ENCODE measurements at regions not wholly inside any gene's neighbourhood (a gene's known extent, or its start where the extent isn't known, plus 50 kb on each side); places are given as distances from the start of the nearest gene placed in this dataset.

DNA sequence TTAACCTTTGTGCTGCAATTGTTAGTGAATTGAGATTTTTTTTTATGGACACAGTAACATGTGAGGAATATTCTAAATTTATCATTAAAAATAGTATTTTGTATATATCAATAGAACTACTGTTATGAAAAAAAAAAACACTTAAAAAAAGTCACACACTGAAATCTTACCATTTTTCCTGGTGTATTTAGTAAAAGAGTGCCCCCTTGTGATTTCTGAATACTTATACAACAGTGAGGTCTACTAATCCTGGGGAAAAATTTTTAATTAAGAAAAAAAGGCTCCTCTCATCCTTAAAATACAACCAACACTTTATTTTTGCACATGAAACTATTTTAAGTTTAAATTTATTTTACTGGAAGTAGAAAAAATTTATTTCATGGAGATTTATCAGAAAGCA is 56.4 kb upstream of the SPOCK3 start:
- H3K36me3 Mint-ChIP-seq (ENCODE audit: low read depth), result no peaks in the 10 kb centered on the region
- intact Hi-C loops (cut with micrococcal nuclease), result loop anchor here (2.0 kb wide), 1 partner anchor 270 kb away; no protein-coding TSS in a partner anchor
- H3K4me3 Mint-ChIP-seq (ENCODE audit: low read depth), result no peak overlapping the region
- H3K4me1 Mint-ChIP-seq (ENCODE audit: low read depth), result no peaks in the 10 kb centered on the region
- H3K27me3 Mint-ChIP-seq (ENCODE audit: low read depth), result no peaks in the 10 kb centered on the region
- no peak for DNase-seq (ENCODE audit: low spot score)
- peaks cover 16% of the 10 kb centered on the region for H3K9me3 Mint-ChIP-seq
- H3K27ac Mint-ChIP-seq, result no peak overlapping the region

DNA sequence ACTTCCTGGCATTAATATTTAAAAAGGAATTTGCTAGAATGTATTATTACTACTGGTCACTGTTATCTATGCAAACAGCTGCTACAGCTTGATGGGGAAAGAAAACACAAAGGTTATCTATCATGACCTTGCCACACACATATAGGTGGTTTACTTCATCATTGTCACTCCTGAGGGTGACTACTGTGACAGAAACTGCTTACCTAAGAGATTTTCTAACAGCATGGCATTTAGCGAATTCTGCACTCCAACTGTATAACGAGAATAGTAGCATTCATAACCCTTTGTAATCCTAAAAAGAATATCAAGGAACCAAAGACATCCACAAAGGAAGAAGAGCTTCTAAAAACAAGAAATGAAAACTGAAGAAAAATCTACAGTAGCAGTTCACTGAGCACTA is 74.6 kb upstream of the SPOCK3 start:
- no peaks in the 10 kb centered on the region for H3K4me1 Mint-ChIP-seq (ENCODE audit: low read depth)
- H3K36me3 Mint-ChIP-seq (ENCODE audit: low read depth), result no peaks in the 10 kb centered on the region
- no peaks in the 10 kb centered on the region for H3K27me3 Mint-ChIP-seq (ENCODE audit: low read depth)
- H3K9me3 Mint-ChIP-seq, result peaks cover 6% of the 10 kb centered on the region
- no peak for DNase-seq (ENCODE audit: low spot score)
- H3K4me3 Mint-ChIP-seq (ENCODE audit: low read depth), result no peak overlapping the region
- H3K27ac Mint-ChIP-seq, result no peak overlapping the region
- intact Hi-C loops (cut with micrococcal nuclease), result no loop called here

DNA sequence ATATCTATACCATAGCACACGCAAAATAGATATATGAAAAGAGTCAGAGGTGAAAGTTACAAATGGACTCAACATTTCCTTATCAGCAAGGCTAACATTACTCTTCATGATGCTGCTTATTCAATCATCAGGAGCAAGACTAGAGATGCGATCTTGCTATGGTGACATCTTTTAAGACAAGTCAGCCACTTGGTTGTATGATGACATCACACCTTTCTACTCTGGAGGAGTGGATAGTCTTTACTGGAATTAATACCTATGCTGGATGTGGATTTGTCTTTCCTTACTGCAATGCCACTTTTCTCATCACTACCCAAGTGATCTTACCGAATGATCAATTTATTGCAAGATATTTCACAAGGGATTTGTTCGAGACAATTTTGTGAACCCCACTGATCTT is 87.0 kb upstream of the SPOCK3 start:
- no peaks in the 10 kb centered on the region for H3K9me3 Mint-ChIP-seq
- intact Hi-C loops (cut with micrococcal nuclease), result no loop called here
- no peaks in the 10 kb centered on the region for H3K36me3 Mint-ChIP-seq (ENCODE audit: low read depth)
- no peak for DNase-seq (ENCODE audit: low spot score)
- H3K4me1 Mint-ChIP-seq (ENCODE audit: low read depth), result no peaks in the 10 kb centered on the region
- H3K27ac Mint-ChIP-seq, result no peak overlapping the region
- H3K27me3 Mint-ChIP-seq (ENCODE audit: low read depth), result no peaks in the 10 kb centered on the region
- H3K4me3 Mint-ChIP-seq (ENCODE audit: low read depth), result no peak overlapping the region

DNA sequence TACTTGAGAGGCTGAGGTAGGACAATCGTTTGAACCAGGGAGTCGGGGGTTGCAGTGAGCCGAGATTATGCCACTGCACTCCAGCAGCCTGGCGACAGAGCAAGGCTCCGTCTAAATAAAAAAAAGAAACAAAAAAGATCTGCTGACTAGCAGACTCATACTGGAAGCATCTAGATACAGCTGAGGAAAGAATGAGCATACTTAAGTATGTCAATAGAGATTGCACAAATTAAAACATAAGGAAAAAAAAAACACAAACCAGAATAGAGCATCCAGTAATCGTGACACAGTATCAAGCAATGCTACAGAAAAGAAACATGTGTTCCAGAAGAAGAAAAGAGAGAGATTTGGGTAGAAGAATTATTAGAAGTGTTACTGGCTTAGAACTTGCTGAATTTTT is 105.5 kb upstream of the SPOCK3 start:
- peaks cover 15% of the 10 kb centered on the region for H3K9me3 Mint-ChIP-seq
- no peaks in the 10 kb centered on the region for H3K27me3 Mint-ChIP-seq (ENCODE audit: low read depth)
- no peaks in the 10 kb centered on the region for H3K4me1 Mint-ChIP-seq (ENCODE audit: low read depth)
- intact Hi-C loops (cut with micrococcal nuclease), result no loop called here
- H3K4me3 Mint-ChIP-seq (ENCODE audit: low read depth), result no peak overlapping the region
- no peaks in the 10 kb centered on the region for H3K36me3 Mint-ChIP-seq (ENCODE audit: low read depth)
- DNase-seq (ENCODE audit: low spot score), result no peak
- no peak overlapping the region for H3K27ac Mint-ChIP-seq

DNA sequence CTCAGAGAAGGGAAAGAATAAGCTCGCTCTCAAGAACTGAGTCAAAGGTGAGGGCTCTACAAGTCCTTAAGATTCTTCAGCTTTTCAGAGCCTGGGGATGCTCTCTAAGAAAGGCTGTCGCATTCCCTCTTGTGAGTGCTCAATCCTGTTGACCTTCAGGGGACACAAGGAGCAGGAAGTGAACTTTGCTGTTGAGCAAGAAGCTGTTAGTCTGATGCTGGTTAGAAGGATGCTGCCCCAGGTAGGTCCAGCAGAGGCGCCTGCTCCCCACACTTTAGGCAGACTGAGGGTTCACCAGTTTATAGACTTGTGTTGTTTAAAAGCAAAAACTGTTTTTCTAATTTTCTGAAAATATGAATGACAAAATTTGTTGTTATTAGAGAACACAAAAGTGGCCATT is 125.4 kb upstream of the SPOCK3 start:
- intact Hi-C loops (cut with micrococcal nuclease), result no loop called here
- Mint-ChIP-seq H3K36me3 (ENCODE audit: low read depth) (no peaks in the 10 kb centered on the region), H3K9me3 (no peaks in the 10 kb centered on the region), H3K4me1 (ENCODE audit: low read depth) (no peaks in the 10 kb centered on the region), H3K27ac (no peak overlapping the region), H3K27me3 (ENCODE audit: low read depth) (no peaks in the 10 kb centered on the region), H3K4me3 (ENCODE audit: low read depth) (no peak overlapping the region)
- no peak for DNase-seq (ENCODE audit: low spot score)

DNA sequence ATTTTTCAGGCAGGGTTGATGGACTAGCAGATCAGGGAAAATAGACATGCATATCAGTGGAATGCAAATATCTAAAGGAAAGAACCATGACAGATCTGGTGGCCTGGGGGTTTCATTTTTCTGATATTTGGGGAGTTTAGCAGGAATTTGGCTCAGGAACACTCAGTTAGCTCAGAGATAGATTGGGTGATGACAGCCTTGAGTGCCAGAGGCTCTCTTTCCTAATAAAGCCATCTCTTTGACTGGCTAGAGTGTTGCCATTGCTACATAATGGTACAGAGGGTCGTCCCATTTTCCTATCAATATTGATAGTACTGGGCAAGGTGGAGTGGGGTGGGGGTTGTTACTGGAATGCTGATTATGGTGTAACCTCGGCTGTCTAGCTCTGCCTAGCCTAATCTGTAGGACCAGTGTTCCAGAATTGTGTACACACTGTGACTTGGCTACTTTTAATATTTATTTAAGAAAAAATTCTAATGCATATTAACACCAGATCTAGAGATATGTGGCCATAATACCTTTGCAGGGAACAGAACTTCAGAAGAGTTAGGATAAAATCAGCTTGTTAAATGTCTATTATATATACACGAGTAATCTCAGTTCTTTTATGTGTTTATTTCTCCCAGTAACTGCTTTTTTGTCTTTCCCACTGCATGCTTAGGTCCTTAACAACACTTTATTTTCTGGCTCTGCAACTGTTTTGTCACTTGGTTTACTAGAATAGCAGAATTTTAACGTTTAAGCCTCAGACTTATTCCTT is 145.0 kb upstream of the SPOCK3 start:
- no peaks in the 10 kb centered on the region for H3K27me3 Mint-ChIP-seq (ENCODE audit: low read depth)
- no peaks in the 10 kb centered on the region for H3K9me3 Mint-ChIP-seq
- no peak for DNase-seq (ENCODE audit: low spot score)
- no peaks in the 10 kb centered on the region for H3K4me1 Mint-ChIP-seq (ENCODE audit: low read depth)
- H3K27ac Mint-ChIP-seq, result no peak overlapping the region
- H3K4me3 Mint-ChIP-seq (ENCODE audit: low read depth), result no peak overlapping the region
- intact Hi-C loops (cut with micrococcal nuclease), result no loop called here
- H3K36me3 Mint-ChIP-seq (ENCODE audit: low read depth), result no peaks in the 10 kb centered on the region

DNA sequence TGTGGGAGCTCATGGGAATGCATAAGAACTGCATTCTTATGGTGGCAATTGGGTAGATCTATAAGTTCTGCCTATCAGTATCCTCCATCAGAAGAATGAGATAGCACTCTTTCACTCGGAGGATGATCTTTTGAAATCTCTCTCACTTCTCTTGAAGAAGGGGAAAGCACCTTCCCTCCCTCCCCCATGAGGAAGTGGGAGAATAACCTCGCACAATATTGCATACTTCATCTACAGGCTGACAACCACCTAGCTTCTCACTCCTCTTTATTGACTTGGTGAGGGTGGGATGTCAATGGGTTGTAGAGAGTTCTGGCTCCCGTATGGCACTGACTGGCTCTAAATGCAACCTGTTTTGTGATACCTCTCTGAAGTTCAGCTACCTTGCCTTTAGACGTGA is 146.7 kb upstream of the SPOCK3 start:
- H3K4me3 Mint-ChIP-seq (ENCODE audit: low read depth), result no peak overlapping the region
- no peaks in the 10 kb centered on the region for H3K4me1 Mint-ChIP-seq (ENCODE audit: low read depth)
- DNase-seq (ENCODE audit: low spot score), result no peak
- no peaks in the 10 kb centered on the region for H3K27me3 Mint-ChIP-seq (ENCODE audit: low read depth)
- no peak overlapping the region for H3K27ac Mint-ChIP-seq
- H3K9me3 Mint-ChIP-seq, result no peaks in the 10 kb centered on the region
- H3K36me3 Mint-ChIP-seq (ENCODE audit: low read depth), result no peaks in the 10 kb centered on the region
- intact Hi-C loops (cut with micrococcal nuclease), result no loop called here

DNA sequence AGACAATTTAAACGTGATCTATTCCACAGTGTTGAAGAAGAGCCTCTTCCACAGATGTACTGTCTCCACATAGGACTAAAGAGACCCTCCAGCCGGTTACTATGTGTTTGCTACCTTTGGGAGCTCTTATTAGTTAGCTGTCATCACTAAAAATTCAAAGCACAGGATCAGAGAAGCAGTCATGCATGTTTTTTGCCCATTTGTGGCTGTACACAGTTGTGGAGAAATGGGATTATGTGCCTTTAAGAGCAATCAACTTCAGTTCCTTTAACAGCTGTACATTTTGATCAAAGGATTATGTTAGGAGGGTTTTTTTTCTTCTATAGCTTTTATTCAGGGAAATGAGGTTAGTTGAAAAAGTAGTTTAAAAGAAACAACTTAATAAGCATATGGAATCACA is 149.0 kb upstream of the SPOCK3 start:
- Mint-ChIP-seq H3K9me3 (no peaks in the 10 kb centered on the region), H3K27ac (no peak overlapping the region), H3K36me3 (ENCODE audit: low read depth) (no peaks in the 10 kb centered on the region), H3K4me1 (ENCODE audit: low read depth) (no peaks in the 10 kb centered on the region), H3K4me3 (ENCODE audit: low read depth) (no peak overlapping the region), H3K27me3 (ENCODE audit: low read depth) (no peaks in the 10 kb centered on the region)
- DNase-seq (ENCODE audit: low spot score), result no peak
- intact Hi-C loops (cut with micrococcal nuclease), result no loop called here

DNA sequence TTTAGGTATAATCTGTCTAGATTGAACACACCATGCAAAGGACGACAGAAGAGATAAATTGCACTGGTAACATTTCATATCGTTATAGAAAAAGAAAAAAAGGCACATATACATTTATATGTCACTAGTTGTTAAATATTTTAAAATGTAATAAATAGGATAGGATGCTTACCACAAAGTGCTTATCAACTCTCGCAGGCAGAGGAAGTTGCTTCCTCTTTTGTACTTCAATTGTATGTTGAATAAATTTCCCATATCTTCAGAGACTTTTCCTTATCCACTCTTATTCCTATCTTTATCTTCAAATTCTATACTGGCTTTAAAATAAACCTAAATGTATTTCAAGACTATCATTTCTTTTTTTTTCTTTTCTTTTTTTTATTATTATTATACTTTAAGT is 163.3 kb upstream of the SPOCK3 start:
- no peak overlapping the region for H3K4me3 Mint-ChIP-seq (ENCODE audit: low read depth)
- H3K9me3 Mint-ChIP-seq, result peaks cover 8% of the 10 kb centered on the region
- no peaks in the 10 kb centered on the region for H3K36me3 Mint-ChIP-seq (ENCODE audit: low read depth)
- no peaks in the 10 kb centered on the region for H3K4me1 Mint-ChIP-seq (ENCODE audit: low read depth)
- no peak overlapping the region for H3K27ac Mint-ChIP-seq
- H3K27me3 Mint-ChIP-seq (ENCODE audit: low read depth), result no peaks in the 10 kb centered on the region
- no peak for DNase-seq (ENCODE audit: low spot score)
- intact Hi-C loops (cut with micrococcal nuclease), result no loop called here

DNA sequence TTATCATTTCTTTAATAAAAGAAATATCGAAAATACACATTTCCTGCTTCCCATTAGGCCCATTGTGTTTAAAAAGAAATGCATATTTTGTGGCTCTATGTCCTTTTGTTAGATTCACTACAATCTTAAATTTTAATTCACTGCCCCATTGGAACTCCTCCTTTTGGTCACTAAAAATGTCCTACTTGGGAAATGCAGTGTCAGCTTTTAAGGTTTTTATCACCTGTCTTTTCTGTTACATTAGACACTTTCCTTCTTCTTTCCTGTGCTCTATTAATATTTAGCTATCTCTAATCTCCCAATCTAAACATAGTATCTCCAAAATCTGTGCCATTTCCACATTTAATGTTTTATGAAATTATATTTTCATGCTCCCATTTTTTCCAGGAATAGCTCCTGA is 164.9 kb upstream of the SPOCK3 start:
- Mint-ChIP-seq H3K36me3 (ENCODE audit: low read depth) (no peaks in the 10 kb centered on the region), H3K27me3 (ENCODE audit: low read depth) (no peaks in the 10 kb centered on the region), H3K9me3 (peaks cover 8% of the 10 kb centered on the region), H3K4me3 (ENCODE audit: low read depth) (no peak overlapping the region), H3K27ac (no peak overlapping the region), H3K4me1 (ENCODE audit: low read depth) (no peaks in the 10 kb centered on the region)
- intact Hi-C loops (cut with micrococcal nuclease), result no loop called here
- no peak for DNase-seq (ENCODE audit: low spot score)

DNA sequence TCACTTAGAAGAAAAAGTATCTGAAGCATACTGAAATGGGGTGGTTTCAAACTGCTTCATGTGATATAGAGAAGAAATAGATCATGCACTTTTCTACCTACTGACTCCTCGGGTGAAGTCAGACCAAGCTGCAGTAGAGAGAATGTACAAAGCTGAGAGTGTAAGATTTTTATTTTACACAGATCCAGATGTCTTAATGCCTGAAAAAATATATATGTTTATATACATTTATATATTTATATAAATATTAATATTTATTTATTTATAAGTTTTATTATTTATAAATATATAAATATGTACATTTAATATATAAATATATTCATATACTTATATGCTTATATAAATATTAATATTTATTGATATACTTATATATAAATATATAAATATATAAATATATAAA is 171.9 kb upstream of the SPOCK3 start:
- no peak overlapping the region for H3K27ac Mint-ChIP-seq
- no peak for DNase-seq (ENCODE audit: low spot score)
- intact Hi-C loops (cut with micrococcal nuclease), result no loop called here
- H3K36me3 Mint-ChIP-seq (ENCODE audit: low read depth), result no peaks in the 10 kb centered on the region
- no peaks in the 10 kb centered on the region for H3K4me1 Mint-ChIP-seq (ENCODE audit: low read depth)
- H3K4me3 Mint-ChIP-seq (ENCODE audit: low read depth), result no peak overlapping the region
- no peaks in the 10 kb centered on the region for H3K27me3 Mint-ChIP-seq (ENCODE audit: low read depth)
- H3K9me3 Mint-ChIP-seq, result no peaks in the 10 kb centered on the region

DNA sequence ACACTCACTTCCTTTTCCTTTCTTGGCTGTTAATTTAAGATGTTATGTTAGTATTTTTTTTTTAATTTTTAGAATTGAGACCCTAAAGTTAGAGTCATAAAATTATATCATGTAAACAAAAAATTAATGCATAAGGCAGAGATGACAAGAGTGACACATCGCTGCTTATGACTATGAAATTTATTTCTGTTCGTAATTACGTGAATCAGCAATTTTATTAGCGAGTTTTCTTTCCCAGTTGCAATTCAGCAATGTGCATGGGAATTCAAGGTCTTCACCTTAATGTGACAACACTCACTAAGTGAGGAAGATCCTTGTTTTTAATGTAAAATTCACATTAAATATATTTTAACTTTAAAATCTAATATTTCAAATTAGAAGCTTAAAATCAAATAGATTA is 181.2 kb upstream of the SPOCK3 start:
- H3K9me3 Mint-ChIP-seq, result no peaks in the 10 kb centered on the region
- intact Hi-C loops (cut with micrococcal nuclease), result no loop called here
- no peaks in the 10 kb centered on the region for H3K27me3 Mint-ChIP-seq (ENCODE audit: low read depth)
- no peak overlapping the region for H3K27ac Mint-ChIP-seq
- no peak overlapping the region for H3K4me3 Mint-ChIP-seq (ENCODE audit: low read depth)
- DNase-seq (ENCODE audit: low spot score), result no peak
- H3K4me1 Mint-ChIP-seq (ENCODE audit: low read depth), result no peaks in the 10 kb centered on the region
- H3K36me3 Mint-ChIP-seq (ENCODE audit: low read depth), result no peaks in the 10 kb centered on the region

DNA sequence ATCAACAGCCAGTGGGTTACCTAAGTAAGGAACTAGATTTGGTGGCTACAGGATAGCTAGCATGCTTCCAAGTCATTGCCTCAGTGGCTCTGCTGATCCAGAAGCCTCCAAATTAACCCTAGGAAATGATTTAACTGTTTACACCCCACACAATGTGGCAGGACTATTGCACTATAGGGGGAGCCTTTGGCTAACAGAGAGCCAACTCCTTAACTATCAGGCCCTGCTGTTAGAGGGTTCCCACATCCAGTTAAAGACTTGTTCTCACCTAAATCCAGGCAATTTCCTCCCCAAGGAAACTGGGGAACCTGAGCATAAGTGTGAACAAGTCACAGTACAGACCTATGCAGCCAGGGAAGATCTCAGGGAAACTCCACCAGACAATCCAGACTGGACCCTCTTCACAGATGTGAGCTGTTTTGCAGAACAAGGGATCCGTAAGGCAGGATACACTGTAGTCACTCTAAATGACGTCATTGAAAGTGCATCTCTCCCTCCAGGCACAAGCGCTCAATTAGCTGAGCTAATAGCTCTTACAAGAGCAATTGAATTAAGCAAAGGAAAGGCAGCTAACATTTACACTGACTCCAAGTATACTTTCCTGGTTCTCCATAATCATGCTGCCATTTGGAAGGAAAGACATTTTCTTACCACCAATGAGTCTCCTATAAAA is 185.3 kb upstream of the SPOCK3 start:
- DNase-seq (ENCODE audit: low spot score), result no peak
- H3K27me3 Mint-ChIP-seq (ENCODE audit: low read depth), result no peaks in the 10 kb centered on the region
- no peaks in the 10 kb centered on the region for H3K4me1 Mint-ChIP-seq (ENCODE audit: low read depth)
- intact Hi-C loops (cut with micrococcal nuclease), result no loop called here
- no peak overlapping the region for H3K27ac Mint-ChIP-seq
- H3K36me3 Mint-ChIP-seq (ENCODE audit: low read depth), result no peaks in the 10 kb centered on the region
- H3K9me3 Mint-ChIP-seq, result peaks cover 4% of the 10 kb centered on the region
- H3K4me3 Mint-ChIP-seq (ENCODE audit: low read depth), result no peak overlapping the region
